Body of pancreas (tissue), 4 donors: ENCODE measurements at regions not wholly inside any gene's neighbourhood (a gene's known extent, or its start where the extent isn't known, plus 50 kb on each side); places are given as distances from the start of the nearest gene placed in this dataset.
A peak's percentile ranks its signal among the peaks of the same experiment; 100 is the strongest.

Experiments
- ATAC-seq: fragments of 150-250 bp; one replicate; pipeline ENCODE4 v1.9.1; 2016
- DNase-seq, 4 donors: peaks; one replicate each; pipeline ENCODE4 v3.0.0-alpha.2; 2019
- H3K27ac ChIP-seq, 4 donors: fragments of 200-600 bp; sonication (generic); 1 replicate in 3 of 4; 2 replicates in 1 of 4; pipeline versions ENCODE4 v1.5.1 to v1.6.1; 2016 to 2019; ENCODE audit warnings: mild to moderate bottlenecking in 1 of 4, mixed read lengths in 1 of 4, moderate library complexity in 1 of 4
- H3K27me3 ChIP-seq, 2 donors: fragments of 200-600 bp; sonication (generic); one replicate each; pipeline ENCODE4 v1.6.0; 2016; ENCODE audit warnings: mild to moderate bottlenecking in 1 of 2
- H3K36me3 ChIP-seq, 2 donors: fragments of 200-600 bp; sonication (generic); replicated peaks in 1 of 2; 2 replicates each; pipeline ENCODE4 v1.5.1; 2016; ENCODE audit warnings: low read depth in 2 of 2; ENCODE audit not compliant: insufficient read depth in 1 of 2
- H3K4me1 ChIP-seq: fragments of 200-600 bp; sonication (generic); one replicate; pipeline ENCODE4 v1.6.0; 2016
- H3K4me3 ChIP-seq, 2 donors: fragments of 200-600 bp; sonication (generic); 1 replicate in 1 of 2; 2 replicates in 1 of 2; pipeline ENCODE4 v1.5.1; 2016 to 2019
- H3K9me3 ChIP-seq, 3 donors: fragments of 200-600 bp; sonication (generic); 1 replicate in 2 of 3; 2 replicates in 1 of 3; pipeline ENCODE4 v1.5.1; 2016
- CTCF ChIP-seq, 7 experiments: fragments of 450-650 bp in 4 of 7; fragments of 200-600 bp in 3 of 7; sonication (generic) in 3 of 7; IDR thresholded peaks; one replicate each; pipeline ENCODE4 v1.5.1; 2016 to 2019; ENCODE audit warnings: antibody characterized with exemption in 7 of 7
- POLR2A ChIP-seq, 3 donors: fragments of 450-650 bp; IDR thresholded peaks; one replicate each; pipeline ENCODE4 v1.6.1; 2016; ENCODE audit warnings: antibody characterized with exemption in 3 of 3, mild to moderate bottlenecking in 2 of 3
- WGBS, 2 donors: methylation state at CpG; one replicate each; pipeline ENCODE4 v1.1.5; 2017; 5-methylcytosine and 5-hydroxymethylcytosine counted together
- intact Hi-C: fragments of 100-400 bp; cut with DNase I; formaldehyde crosslinking; loops from one replicate; pipeline ENCODE4 v1.15.1; 2023

GRCh38 chr10:78691301-78692030 is 377.3 kb upstream of the ZMIZ1 start:
- Histone ChIP-seq H3K9me3 (no peaks in the 10 kb centered on the region), H3K27ac (no peak overlapping the region), H3K4me1 (no peaks in the 10 kb centered on the region), H3K36me3 (no peaks in the 10 kb centered on the region), H3K27me3 (no peaks in the 10 kb centered on the region), H3K4me3 (no peak overlapping the region)
- intact Hi-C loops: no loop called here
- ATAC-seq (no peak), DNase-seq (no peak)
- 75 to 79% methylated on average over 4 of the region's 4 CpGs for WGBS, 2 donors
- no peak for TF ChIP-seq POLR2A (IDR thresholded peaks at IDR 0.05)
- TF ChIP-seq CTCF (IDR thresholded peaks at IDR 0.05): no peak

- H3K27ac ChIP-seq: no peak overlapping the region
- no peaks in the 10 kb centered on the region for H3K36me3 ChIP-seq
- DNase-seq (no peak), ATAC-seq (no peak)
- WGBS, 2 donors: 91 to 96% methylated on average over 4 of the region's 4 CpGs
- peaks cover 4% of the 10 kb centered on the region for H3K4me1 ChIP-seq
- TF ChIP-seq CTCF (IDR thresholded peaks at IDR 0.05) (no peak), POLR2A (IDR thresholded peaks at IDR 0.05) (no peak)
- H3K9me3 ChIP-seq: no peaks in the 10 kb centered on the region
- H3K27me3 ChIP-seq: no peaks in the 10 kb centered on the region
- H3K4me3 ChIP-seq: no peak overlapping the region
- intact Hi-C loops: no loop called here
Measured at GRCh38 chr10:78692071-78692470, 376.7 kb upstream of the ZMIZ1 start.

GRCh38 chr10:78695846-78696245 is 372.9 kb upstream of the ZMIZ1 start:
- WGBS, 2 donors: 79 to 83% methylated on average over 7 of the region's 7 CpGs
- Histone ChIP-seq H3K4me3 (no peak overlapping the region), H3K27me3 (no peaks in the 10 kb centered on the region), H3K4me1 (peaks cover 10% of the 10 kb centered on the region), H3K9me3 (no peaks in the 10 kb centered on the region), H3K27ac (no peak overlapping the region), H3K36me3 (no peaks in the 10 kb centered on the region)
- TF ChIP-seq CTCF (IDR thresholded peaks at IDR 0.05) (no peak), POLR2A (IDR thresholded peaks at IDR 0.05) (no peak)
- no peak for ATAC-seq
- no peak for DNase-seq
- intact Hi-C loops: no loop called here

- peak overlapping the region in 2 of 4 donors; percentile 29 to 41 for H3K27ac ChIP-seq
- intact Hi-C loops: no loop called here
- H3K9me3 ChIP-seq: no peaks in the 10 kb centered on the region
- ATAC-seq (peak; percentile 76), DNase-seq (peak in 3 of 4 donors; percentile 24 to 52 (median 41))
- no peaks in the 10 kb centered on the region for H3K36me3 ChIP-seq
- H3K4me3 ChIP-seq: no peak overlapping the region
- 54 to 57% methylated on average over 5 of the region's 5 CpGs for WGBS, 2 donors
- peaks cover 10% of the 10 kb centered on the region for H3K4me1 ChIP-seq
- no peaks in the 10 kb centered on the region for H3K27me3 ChIP-seq
- TF ChIP-seq CTCF (IDR thresholded peaks at IDR 0.05) (no peak), POLR2A (IDR thresholded peaks at IDR 0.05) (no peak)
Measured at GRCh38 chr10:78696791-78697395, 371.9 kb upstream of the ZMIZ1 start.

- 86 to 96% methylated on average over 3 of the region's 3 CpGs for WGBS, 2 donors
- intact Hi-C loops: no loop called here
- no peak overlapping the region for H3K27ac ChIP-seq
- H3K27me3 ChIP-seq: no peaks in the 10 kb centered on the region
- no peak for ATAC-seq
- peaks cover 10% of the 10 kb centered on the region for H3K4me1 ChIP-seq
- no peaks in the 10 kb centered on the region for H3K36me3 ChIP-seq
- DNase-seq: no peak
- no peak overlapping the region for H3K4me3 ChIP-seq
- H3K9me3 ChIP-seq: no peaks in the 10 kb centered on the region
- TF ChIP-seq POLR2A (IDR thresholded peaks at IDR 0.05) (no peak), CTCF (IDR thresholded peaks at IDR 0.05) (no peak)
Measured at GRCh38 chr10:78699971-78700370, 368.8 kb upstream of the ZMIZ1 start.
